K562 (cell line): ENCODE measurements at regions not wholly inside any gene's neighbourhood (a gene's known extent, or its start where the extent isn't known, plus 50 kb on each side); places are given as distances from the start of the nearest gene placed in this dataset.

Experiments
- ATAC-seq: fragments of 200-7000 bp; cut with Tn5 transposase; 3 replicates; pipeline ENCODE4 v1.9.1; 2020; ENCODE audit warnings: moderate library complexity
- BruUV-seq: library from RNA; stranded (reverse); fragments of 400-500 nt; replicated peaks from 2 replicates; lab custom pipeline; 2021; lab: Mats Ljungman, UMichigan
- CTCF ChIA-PET: fragments of 300-600 bp; formaldehyde crosslinking; extraction: SDS; loops from one replicate; lab custom pipeline; 2021; ENCODE audit warnings: low intra/inter-chr PET ratio; lab: Yijun Ruan, JAX
- POLR2A ChIA-PET: fragments of 300-600, 350-650 bp; sonication (Branson Sonifier 250); formaldehyde crosslinking; extraction: SDS; loops from one replicate; lab custom pipeline; 2021; ENCODE audit warnings: antibody characterized with exemption, inconsistent platforms; lab: Yijun Ruan, JAX
- DNase-seq, 4 experiments: peaks; one replicate each; pipeline versions ENCODE4 v3.0.0 to v3.0.0-alpha.2; 2011 to 2018; ENCODE audit warnings: low spot score in 3 of 4, mixed read lengths in 3 of 4; ENCODE audit errors: extremely low read depth in 1 of 4
- FAIRE-seq: peaks from 2 replicates; lab custom pipeline; 2011; peaks lifted over from hg19 to GRCh38; lab: Jason Lieb, UNC
- H2AFZ ChIP-seq: 2 replicates; pipeline ENCODE4 v1.6.0; 2011; ENCODE audit warnings: low read depth, low read length, control low read depth, inconsistent platforms
- H3K27ac ChIP-seq: fragments of 200-600 bp; 3 replicates; pipeline ENCODE4 v1.8.0; 2011; ENCODE audit warnings: low read depth, mild to moderate bottlenecking, control low read depth, inconsistent platforms, low read length, moderate library complexity, mixed read lengths; ENCODE audit errors: extremely low read depth
- H3K27me3 ChIP-seq, 2 experiments: fragments of 300-600 bp in 1 of 2; 2 replicates in 1 of 2; 3 replicates in 1 of 2; pipeline versions ENCODE4 v1.6.0 to v1.8.0; 2011; ENCODE audit warnings: inconsistent platforms in 2 of 2, low read length in 2 of 2, mild to moderate bottlenecking in 1 of 2, mixed read lengths in 1 of 2, moderate library complexity in 1 of 2; ENCODE audit not compliant: control insufficient read depth in 2 of 2, insufficient read depth in 2 of 2
- H3K36me3 ChIP-seq: fragments of 300-600 bp; 3 replicates; pipeline ENCODE4 v1.8.0; 2011; ENCODE audit warnings: mild to moderate bottlenecking, low read length, inconsistent platforms; ENCODE audit not compliant: control insufficient read depth, insufficient read depth
- H3K4me1 ChIP-seq, 2 experiments: fragments of 200-600 bp in 1 of 2; replicated peaks in 1 of 2; 2 replicates in 1 of 2; 3 replicates in 1 of 2; pipeline versions ENCODE4 v1.5.1 to v1.8.0; 2011; ENCODE audit warnings: inconsistent platforms in 2 of 2, low read length in 2 of 2, mild to moderate bottlenecking in 1 of 2, mixed read lengths in 1 of 2, moderate library complexity in 1 of 2; ENCODE audit not compliant: control insufficient read depth in 2 of 2, insufficient read depth in 2 of 2
- H3K4me2 ChIP-seq: 2 replicates; pipeline ENCODE4 v1.6.1; 2011; ENCODE audit warnings: low read length, control low read depth, inconsistent platforms, mixed read lengths; ENCODE audit not compliant: insufficient read depth
- H3K4me3 ChIP-seq: fragments of 200-600 bp; sonication (generic), shearing (Covaris generic); 2 replicates; pipeline ENCODE4 v1.5.1; 2016; ENCODE audit warnings: control low read depth, inconsistent platforms
- H3K79me2 ChIP-seq: fragments of 200-600 bp; 3 replicates; pipeline ENCODE4 v1.8.0; 2011; ENCODE audit warnings: low read length, inconsistent platforms; ENCODE audit not compliant: control insufficient read depth, insufficient read depth
- H3K9ac ChIP-seq, 2 experiments: 2 replicates each; pipeline versions ENCODE4 v1.6.0 to v1.6.1; 2011; ENCODE audit warnings: low read depth in 2 of 2, low read length in 2 of 2, control low read depth in 1 of 2, inconsistent platforms in 1 of 2, mild to moderate bottlenecking in 1 of 2, mixed read lengths in 1 of 2; ENCODE audit not compliant: insufficient read depth in 1 of 2
- H3K9me1 ChIP-seq: one replicate; pipeline ENCODE4 v1.6.0; 2011; ENCODE audit warnings: inconsistent platforms, mild to moderate bottlenecking, low read length, moderate library complexity; ENCODE audit not compliant: control insufficient read depth, insufficient read depth
- H3K9me3 ChIP-seq: replicated peaks from 2 replicates; pipeline ENCODE4 v1.5.1; 2011; ENCODE audit warnings: low read depth, low read length, inconsistent platforms; ENCODE audit not compliant: control insufficient read depth, insufficient read depth
- H4K20me1 ChIP-seq: replicated peaks from 2 replicates; pipeline ENCODE4 v1.6.1; 2011; ENCODE audit warnings: low read length, inconsistent platforms, mixed read lengths; ENCODE audit not compliant: control insufficient read depth, insufficient read depth
- ARID2 ChIP-seq: fragments of 450-650 bp; IDR thresholded peaks from 2 replicates; pipeline ENCODE4 v1.6.1; 2017; ENCODE audit warnings: antibody characterized with exemption, mild to moderate bottlenecking
- CEBPG ChIP-seq, 3 experiments: fragments of 200-800 bp in 1 of 3; sonication (Bioruptor generic) in 1 of 3; sonication (generic) in 1 of 3; formaldehyde crosslinking in 1 of 3; IDR thresholded peaks in 2 of 3; conservative IDR thresholded peaks in 1 of 3; 2 replicates each; pipeline versions ENCODE4 v1.6.1 to v1.8.0; 2016 to 2022; ENCODE audit warnings: missing compliant biosample characterization in 2 of 3, missing genetic modification characterization in 2 of 3, mild to moderate bottlenecking in 1 of 3, missing genetic modification reagents in 1 of 3
- CEBPZ ChIP-seq: fragments of 150-350 bp; IDR thresholded peaks from 2 replicates; pipeline ENCODE4 v1.6.1; 2014; ENCODE audit warnings: low read depth, mild to moderate bottlenecking, low read length, borderline replicate concordance
- ETV1 ChIP-seq: fragments of 450-650 bp; conservative IDR thresholded peaks from 2 replicates; pipeline ENCODE4 v1.6.1; 2016; ENCODE audit warnings: missing genetic modification characterization, control low read depth, low read depth, missing compliant biosample characterization
- HIVEP1 ChIP-seq: fragments of 250-450 bp; sonication (Bioruptor Pico); IDR thresholded peaks from 2 replicates; pipeline ENCODE4 v1.4.0; 2020; ENCODE audit warnings: mild to moderate bottlenecking
- MECOM ChIP-seq: fragments of 250-450 bp; sonication (Bioruptor Pico); IDR thresholded peaks from 2 replicates; pipeline ENCODE4 v1.8.0; 2022; ENCODE audit warnings: inconsistent platforms
- in situ Hi-C: fragments of 300-500 bp; cut with MboI; formaldehyde crosslinking; loops from 4 replicates; pipeline ENCODE4 v1.15.0; 2018; ENCODE audit warnings: inconsistent platforms, mixed read lengths
- intact Hi-C: fragments of 100-400 bp; cut with micrococcal nuclease; formaldehyde crosslinking; loops from 2 replicates; pipeline ENCODE4 v1.14.2; 2022
- TF ChIP-seq, protein P1 (sequence below), 2 experiments: IDR thresholded peaks; 2 replicates each; pipeline ENCODE4 v1.6.1; 2012; ENCODE audit warnings: improper control_type of control experiment in 2 of 2, low read depth in 2 of 2, low read length in 2 of 2, borderline replicate concordance in 1 of 2

DNA sequence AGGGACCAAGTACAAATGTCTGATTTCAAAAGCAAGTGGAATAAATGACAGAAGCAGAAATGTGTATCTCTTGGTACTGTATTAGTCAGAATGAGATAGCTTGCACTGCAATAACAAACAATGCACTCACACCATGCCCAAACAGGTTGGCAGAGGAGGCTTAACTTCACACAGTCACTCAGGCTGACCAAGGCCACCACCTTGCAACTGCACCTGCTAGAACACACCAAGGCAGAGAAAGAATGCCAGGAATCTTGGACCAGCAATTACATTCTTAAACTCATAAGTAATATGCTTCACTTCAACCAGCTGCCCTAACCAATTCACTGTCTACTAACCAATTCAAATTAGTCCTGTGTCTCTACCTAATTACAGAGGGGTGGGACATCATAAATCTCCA, 378.3 kb downstream of the BCL11B start:
- TF ChIP-seq, protein P1, sequence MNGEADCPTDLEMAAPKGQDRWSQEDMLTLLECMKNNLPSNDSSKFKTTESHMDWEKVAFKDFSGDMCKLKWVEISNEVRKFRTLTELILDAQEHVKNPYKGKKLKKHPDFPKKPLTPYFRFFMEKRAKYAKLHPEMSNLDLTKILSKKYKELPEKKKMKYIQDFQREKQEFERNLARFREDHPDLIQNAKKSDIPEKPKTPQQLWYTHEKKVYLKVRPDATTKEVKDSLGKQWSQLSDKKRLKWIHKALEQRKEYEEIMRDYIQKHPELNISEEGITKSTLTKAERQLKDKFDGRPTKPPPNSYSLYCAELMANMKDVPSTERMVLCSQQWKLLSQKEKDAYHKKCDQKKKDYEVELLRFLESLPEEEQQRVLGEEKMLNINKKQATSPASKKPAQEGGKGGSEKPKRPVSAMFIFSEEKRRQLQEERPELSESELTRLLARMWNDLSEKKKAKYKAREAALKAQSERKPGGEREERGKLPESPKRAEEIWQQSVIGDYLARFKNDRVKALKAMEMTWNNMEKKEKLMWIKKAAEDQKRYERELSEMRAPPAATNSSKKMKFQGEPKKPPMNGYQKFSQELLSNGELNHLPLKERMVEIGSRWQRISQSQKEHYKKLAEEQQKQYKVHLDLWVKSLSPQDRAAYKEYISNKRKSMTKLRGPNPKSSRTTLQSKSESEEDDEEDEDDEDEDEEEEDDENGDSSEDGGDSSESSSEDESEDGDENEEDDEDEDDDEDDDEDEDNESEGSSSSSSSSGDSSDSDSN (IDR thresholded peaks at IDR 0.05; ENCODE audit: borderline replicate concordance in 1 of 2, low read depth in 2 of 2, low read length in 2 of 2), result no peak
- TF ChIP-seq MECOM (CRISPR knock-in tag) (no peak), CEBPZ (no peak), ETV1 (no peak), ARID2 (no peak), CEBPG (CRISPR knock-in tag; IDR thresholded peaks at IDR 0.05) (no peak), CEBPG (tag; conservative IDR thresholded peaks at IDR 0.05 in 1 of 2, IDR thresholded peaks at IDR 0.05 in 1 of 2) (no peak), HIVEP1 (CRISPR knock-in tag) (no peak)
- DNase-seq (no peak), ATAC-seq (no peak), FAIRE-seq (no peak)
- Histone ChIP-seq H3K4me1 (no peaks in the 10 kb centered on the region; a peak in 1 of 5 replicates), H3K9ac (no peak overlapping the region), H3K27me3 (no peaks in the 10 kb centered on the region; a peak in 1 of 5 replicates), H3K79me2 (no peaks in the 10 kb centered on the region), H3K27ac (no peak overlapping the region), H2AFZ (no peak overlapping the region), H3K4me3 (no peak overlapping the region), H4K20me1 (no peaks in the 10 kb centered on the region), H3K36me3 (no peaks in the 10 kb centered on the region), H3K9me3 (no peaks in the 10 kb centered on the region), H3K9me1 (no peaks in the 10 kb centered on the region), H3K4me2 (no peak overlapping the region)
- POLR2A ChIA-PET, result no interaction called here
- intact Hi-C loops, result no loop called here
- BruUV-seq, result no TSS peak
- in situ Hi-C loops, result no loop called here
- CTCF ChIA-PET, result no interaction called here
